GM19395 (cell line): ENCODE measurements at regions not wholly inside any gene's neighbourhood (a gene's known extent, or its start where the extent isn't known, plus 50 kb on each side); places are given as distances from the start of the nearest gene placed in this dataset.
"Not testable (repeated sequence)": the region's sequence is repeated elsewhere in the genome, so short reads cannot be mapped to it uniquely, and the experiment has no call there.

Experiments used
- ATAC-seq: cut with Tn5 transposase; IDR thresholded peaks from one replicate; pipeline ENCODE4 v1.9.1; 2021; ENCODE audit warnings: mild to moderate bottlenecking, moderate library complexity; ENCODE audit not compliant: unreplicated experiment

DNA sequence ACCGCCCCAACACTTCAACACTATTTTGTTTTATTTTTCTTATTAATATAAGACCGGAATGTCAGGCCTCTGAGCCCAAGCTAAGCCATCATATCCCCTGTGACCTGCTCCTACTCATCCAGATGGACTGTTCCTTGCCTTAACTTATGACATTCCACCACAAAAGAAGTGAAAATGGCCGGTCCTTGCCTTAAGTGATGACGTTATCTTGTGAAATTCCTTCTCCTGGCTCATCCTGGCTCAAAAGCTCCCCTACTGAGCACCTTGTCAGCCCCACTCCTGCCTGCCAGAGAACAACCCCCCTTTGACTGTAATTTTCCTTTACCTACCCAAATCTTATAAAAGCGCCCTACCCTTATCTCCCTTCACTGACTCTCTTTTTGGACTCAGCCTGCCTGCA, 1196.5 kb upstream of the FAM98A start:
- ATAC-seq: not testable (repeated sequence)

DNA sequence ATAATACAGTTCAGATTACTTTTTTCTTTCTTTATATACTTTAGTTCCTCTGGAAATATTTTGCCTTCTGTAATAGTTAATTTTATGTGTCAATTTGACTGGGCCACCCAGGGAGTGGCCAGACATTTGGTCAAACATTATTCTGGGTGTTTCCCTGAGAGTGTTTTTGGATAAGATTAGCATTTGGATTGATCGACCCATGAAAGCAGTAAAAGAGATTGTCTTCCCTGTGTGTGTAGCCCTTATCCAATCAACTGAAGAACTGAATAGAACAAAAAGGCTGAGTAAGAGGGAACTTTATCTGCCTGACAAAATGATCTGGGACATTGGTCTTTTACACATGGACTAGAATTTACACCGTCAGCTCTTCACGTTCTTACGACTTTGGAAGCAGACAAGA, 1190.1 kb upstream of the FAM98A start:
- ATAC-seq: no peak

DNA sequence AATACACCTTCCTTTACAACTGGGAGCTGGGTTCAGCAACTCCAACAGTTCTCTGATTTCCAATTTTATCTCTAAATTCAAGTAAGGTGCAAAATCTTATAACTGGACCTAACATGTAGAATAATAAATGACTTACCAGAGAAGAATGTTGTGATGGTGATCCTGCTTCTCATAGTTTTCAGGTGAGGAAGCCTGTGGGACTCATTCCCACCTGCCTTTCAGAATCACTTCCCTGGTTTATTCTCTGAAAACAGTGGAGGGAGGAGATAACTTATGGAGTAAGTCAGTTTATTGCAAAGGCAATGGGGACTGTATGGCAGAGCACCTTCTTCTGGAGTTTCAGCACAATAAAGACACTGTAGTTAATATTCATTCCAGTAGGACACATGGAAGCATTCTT, 1188.2 kb upstream of the FAM98A start:
- ATAC-seq: no peak

DNA sequence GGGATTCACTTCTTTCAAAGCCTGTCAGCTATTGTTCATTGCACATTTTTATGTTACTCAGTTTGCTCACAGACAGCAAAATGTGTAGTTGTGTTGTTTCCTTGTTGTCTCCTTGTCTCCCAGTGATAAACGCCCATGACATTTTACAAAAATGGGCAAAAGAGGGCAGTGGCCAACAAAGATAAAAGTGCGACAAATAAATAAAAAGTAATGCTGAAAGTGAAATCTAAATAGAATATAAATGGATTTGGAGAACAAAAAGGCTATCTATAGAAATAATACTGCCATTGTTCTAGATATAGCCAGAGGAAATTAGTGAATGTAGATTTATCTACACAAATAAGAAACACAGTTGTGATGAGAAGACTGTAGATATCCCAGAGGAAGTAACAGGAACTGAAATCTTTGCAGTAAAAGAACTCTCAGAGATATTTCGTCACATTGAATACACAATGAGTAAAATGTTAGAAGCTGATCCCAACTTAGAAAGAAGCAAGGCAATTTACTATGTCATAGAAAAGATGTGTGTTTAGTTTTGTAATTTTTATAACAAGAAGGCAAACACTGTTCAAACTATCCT, 1186.2 kb upstream of the FAM98A start:
- no peak for ATAC-seq

DNA sequence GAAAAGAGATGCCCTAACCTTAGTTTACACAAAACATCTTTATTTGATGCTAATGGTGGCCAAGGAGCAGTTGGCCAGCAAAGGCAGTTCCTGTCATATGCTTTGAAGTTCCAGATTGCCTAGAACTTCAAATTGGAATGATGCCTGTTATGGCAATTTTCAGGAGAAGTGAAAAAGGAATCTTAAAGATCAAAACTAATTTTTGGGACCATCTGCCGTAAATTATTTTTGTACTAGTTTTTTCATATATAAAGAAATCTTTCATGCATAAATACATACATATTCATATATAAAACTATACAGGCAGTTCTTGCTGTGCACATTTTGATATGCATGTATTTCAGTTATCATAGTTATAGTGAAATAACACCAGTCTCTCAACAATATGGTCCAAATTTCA, 1185.6 kb upstream of the FAM98A start:
- no peak for ATAC-seq

DNA sequence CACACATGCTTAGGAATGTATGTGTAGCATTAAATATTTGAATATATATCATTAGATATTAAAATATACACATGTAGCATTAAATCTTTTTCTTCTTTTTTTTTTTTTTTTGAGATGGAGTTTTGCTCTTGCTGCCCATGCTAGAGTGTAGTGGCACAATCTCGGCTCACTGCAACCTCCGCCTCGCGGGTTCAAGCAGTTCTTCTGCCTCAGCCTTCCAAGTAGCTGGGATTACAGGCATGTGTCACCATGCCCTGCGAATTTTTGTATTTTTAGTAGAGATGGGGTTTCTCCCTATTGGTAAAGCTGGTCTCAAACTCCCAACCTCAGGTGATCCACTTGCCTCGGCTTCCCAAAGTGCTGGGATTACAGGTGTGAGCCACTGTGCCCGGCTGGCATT, 1151.6 kb upstream of the FAM98A start:
- ATAC-seq: not testable (repeated sequence)

DNA sequence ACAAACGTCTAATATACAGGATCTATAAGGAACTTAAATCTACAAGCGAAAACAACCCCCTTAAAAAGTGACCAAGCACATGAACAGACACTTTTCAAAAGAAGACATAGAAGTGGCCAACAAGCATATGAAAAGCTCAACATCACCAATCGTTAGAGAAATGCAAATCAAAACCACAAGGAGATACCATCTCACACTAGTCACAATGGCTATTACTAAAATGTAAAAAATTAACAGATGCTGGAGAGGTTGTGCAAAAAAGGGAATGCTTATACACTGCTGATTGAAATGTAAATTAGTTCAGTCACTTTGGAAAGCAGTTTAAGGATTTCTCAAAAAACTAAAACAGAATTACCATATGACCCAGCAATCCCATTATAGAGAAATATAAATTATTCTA, 1148.5 kb upstream of the FAM98A start:
- no peak for ATAC-seq

DNA sequence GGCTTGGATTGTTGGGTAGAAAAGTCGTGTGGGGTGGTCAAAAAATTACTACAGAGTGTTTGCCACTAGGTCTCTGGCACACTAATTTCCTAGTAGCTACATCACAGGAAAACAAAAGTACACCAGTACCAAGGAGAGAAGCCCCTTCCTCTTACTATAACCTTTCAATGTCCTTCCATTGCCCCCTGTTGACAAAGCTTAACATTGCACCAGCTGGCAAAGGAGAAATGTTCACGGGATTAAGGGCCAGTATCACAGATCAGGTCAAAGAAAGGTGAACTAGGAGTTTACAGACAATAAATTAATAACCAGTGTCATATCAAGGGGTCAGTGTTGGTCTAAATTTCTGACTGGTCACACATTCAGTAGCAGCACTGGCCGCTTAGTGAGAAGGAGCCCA, 1139.6 kb upstream of the FAM98A start:
- no peak for ATAC-seq

DNA sequence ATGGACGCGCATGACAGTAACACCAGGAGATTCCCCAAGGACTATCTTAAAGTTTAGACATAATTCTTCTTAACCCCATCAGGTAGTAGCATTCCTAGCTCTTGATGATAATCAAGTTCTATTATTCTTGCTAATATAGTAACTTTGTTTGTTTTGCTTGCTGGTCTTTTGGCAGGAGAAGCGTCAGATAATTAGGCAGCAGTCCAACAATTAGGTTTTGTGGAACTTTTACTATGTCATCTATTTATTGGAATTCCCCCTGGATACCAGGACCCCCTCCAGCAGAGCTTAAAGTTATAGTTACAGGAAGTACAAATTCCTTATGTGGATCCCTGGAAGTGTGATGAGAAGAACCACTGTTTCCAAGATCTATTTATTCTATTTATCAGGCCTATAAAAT, 1138.0 kb upstream of the FAM98A start:
- ATAC-seq: no peak

DNA sequence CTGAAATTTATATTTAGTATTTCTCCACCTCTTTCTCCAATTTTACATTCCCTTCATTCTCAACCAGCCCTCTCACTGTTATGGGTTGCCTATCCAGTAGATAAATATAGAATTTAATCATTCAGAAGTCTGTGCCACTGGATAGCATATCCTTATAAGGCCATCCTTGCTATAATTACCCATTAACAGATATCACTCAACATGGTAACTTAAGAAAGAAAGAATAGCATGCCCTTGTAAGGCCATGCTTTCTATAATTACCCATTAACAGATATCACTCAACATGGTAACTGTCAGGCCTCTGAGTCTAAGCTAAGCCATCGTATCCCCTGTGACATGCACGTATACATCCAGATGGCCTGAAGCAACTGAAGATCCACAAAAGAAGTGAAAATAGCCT, 1137.4 kb upstream of the FAM98A start:
- ATAC-seq: no peak

DNA sequence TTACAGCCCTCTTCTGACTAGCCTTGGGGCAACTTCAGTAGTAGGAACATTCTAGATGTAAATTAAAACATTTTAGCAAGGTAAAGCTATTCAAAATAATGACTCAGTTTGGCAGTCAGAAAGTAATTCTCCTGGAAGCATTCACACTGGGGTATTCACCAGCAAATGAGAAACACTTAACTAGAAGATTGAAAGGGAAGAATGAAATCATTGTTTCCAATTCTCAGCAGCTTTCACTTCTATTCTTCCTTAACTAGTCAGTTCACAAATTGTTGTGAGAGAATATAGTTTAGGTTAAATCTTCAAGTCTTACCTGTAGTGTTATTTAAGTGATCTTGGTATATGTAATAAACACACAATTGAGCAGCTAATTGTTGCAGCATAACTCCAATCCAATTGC, 1135.6 kb upstream of the FAM98A start:
- ATAC-seq: no peak

DNA sequence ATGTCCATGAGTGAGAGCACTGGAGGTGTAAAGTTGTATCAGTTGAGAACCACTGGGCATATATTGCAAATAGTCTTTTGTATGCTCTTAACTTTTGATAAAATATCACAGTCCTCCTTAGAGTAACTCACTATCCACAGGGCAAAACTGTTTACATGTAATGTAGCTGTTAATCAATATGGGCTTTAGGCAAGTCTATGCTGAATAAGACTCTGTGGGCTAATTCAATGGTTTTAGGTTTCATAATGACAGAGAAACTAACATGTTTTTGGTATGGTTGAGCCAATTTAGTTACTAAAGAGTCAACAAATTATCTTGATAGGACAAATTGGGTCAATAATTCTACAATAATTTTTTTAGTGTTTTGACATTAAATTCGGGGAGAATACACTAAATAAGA, 1134.9 kb upstream of the FAM98A start:
- no peak for ATAC-seq

DNA sequence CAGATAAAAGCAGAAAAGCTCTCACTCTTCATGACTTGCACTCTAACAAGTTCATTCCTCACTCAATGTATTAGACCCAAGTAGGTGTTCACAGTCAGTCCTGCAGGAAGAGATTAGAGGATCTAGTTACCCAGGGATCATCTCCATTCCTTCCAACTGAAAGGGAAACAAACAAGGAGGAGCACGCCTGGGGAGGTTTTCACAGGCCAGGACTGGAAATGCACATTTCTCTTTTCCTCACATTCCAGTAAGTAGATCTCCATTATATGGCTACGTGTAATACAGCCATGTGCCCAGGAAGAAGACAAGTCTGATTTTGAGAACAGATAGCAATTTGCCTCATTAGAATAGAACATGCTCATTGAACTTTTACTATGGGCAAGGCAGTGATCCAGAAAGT, 1132.2 kb upstream of the FAM98A start:
- ATAC-seq: no peak

DNA sequence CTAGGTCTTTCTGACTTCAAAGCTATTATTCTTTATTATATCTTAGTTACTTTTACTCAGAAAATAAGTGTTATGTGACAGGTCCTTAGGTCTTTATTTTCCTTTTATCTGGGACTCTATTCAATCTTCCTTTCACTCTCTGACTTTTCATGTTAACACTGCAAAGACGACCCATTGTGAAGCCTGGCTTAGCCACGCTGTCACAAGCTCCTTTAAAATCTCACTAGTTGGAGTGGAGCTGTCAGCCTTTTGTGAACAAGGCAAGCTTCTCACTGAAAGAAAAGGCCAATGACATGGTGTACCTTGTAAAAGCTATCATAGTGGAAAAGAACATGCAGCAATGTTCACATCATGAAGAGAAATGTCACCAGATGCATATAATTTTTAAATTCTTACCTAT, 1130.7 kb upstream of the FAM98A start:
- ATAC-seq: no peak

DNA sequence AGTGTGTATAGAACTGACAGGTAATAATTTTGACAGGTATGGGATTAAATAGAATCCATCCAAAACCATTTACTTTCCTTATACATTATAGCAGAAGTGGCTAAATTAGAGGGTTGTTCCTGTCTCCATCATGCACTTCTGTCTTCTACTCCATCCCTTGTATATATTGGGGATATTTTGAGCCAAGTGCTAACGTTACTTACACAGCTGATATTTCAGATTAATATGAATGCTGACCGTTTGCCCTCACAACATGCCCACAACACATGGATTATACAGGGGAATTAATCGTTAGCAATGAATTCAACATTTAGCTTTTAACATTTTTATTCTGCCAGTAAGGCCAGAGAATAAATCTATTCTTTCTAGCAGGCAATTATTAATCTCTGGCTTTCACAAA, 1125.0 kb upstream of the FAM98A start:
- ATAC-seq: no peak

DNA sequence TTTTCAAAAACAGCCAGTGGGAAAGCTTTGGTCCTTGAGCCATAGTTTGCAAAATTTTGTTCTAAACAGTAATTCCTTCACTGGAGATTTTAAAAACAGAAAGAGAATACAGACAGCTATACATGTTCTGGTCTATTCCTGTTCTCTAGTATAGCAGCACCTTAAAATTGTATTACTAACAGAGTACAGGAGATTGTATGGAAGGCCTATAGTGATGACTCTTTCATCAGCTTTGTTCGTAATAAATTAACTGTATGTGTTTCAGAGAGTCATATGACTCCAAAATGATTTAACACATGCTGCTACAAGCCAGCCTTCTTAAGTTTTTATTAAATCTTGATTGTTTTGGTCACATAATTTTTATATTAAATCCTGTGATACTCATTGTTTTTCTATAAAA, 1124.6 kb upstream of the FAM98A start:
- no peak for ATAC-seq

DNA sequence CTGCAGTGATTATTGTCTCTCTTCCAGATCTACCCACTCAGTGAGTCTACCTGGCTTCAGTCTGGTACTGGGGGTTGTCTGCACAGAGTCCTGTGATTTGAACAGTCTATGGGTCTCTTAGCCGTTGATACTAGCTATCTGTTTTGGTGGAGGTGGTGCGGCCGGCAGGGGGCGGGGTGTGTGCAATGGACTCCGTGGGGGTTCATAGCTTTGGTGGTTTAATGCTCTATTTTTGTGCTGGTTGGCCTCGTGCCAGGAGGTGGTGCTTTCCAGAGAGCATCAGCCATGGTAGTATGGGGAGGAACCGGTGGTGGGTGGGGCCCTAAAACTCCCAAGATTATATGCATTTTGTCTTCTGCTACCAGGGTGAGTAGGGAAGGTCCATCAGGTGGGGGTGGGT, 1120.1 kb upstream of the FAM98A start:
- ATAC-seq: no peak

DNA sequence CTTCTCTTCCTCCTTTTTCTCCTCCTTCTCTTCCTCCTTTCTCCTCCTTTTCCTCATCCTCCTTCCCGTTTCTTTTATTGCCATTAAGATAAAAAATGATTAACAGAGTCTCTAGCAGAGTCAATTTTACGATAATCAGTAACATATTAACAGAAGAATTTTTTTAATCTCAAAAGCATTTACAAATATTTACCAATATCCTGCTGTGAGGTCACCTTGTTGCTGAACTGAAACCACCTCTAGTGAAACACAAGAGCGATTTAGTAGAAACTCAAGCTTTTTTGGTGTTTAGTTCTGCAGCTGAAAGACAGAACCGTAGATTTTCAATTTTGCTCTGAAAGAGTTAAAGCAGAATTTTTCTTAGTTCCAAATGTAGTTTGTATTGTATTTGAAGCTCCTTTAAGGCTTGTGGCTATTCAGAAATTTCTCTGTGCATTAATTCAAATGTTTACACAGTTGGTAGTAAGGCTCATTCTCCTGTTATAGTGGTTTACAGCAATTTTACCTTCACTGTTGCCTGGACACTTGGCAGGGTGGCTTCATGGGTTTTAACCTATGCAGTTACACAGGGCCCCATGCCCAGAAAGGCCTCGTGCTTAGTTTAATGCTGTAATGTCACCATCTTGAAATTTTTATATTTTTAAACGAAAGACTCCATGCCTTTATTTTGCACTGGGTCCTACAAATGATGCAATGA, 1106.6 kb upstream of the FAM98A start:
- ATAC-seq: no peak

DNA sequence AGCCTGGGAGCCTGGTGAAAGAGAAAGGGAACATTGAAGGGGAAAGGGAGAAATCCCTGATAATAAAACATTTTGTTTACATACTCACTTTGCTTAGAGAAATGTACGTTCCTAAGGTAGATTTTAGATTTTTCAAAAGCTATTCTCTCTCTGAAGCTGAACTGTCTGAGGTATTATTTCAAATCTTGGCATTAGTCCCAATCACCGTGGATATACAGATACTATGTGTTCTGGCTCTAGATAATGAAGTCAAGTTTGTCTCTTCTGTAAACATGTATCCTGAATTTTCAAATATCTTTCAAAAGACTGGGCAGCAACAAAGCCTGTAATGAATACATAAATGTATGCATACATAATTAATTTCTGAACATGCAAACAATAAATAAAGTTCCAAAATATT, 1104.2 kb upstream of the FAM98A start:
- no peak for ATAC-seq

DNA sequence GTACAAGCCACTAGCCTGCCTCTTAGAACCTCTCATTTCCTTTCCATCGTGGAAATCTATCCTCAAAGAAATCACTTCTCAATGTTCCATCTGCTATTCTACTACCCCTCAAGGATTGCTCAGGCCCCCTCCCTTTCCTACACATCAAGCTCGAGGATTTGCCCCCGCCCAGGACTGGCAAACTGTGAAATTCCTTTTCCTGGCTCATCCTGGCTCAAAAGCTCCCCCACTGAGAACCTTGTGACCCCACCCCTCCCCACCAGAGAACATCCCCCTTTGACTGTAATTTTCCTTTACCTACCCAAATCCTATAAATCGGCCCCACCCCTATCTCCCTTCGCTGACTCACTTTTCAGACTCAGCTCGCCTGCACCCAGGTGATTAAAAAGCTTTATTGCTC, 1103.3 kb upstream of the FAM98A start:
- not testable (repeated sequence) for ATAC-seq

DNA sequence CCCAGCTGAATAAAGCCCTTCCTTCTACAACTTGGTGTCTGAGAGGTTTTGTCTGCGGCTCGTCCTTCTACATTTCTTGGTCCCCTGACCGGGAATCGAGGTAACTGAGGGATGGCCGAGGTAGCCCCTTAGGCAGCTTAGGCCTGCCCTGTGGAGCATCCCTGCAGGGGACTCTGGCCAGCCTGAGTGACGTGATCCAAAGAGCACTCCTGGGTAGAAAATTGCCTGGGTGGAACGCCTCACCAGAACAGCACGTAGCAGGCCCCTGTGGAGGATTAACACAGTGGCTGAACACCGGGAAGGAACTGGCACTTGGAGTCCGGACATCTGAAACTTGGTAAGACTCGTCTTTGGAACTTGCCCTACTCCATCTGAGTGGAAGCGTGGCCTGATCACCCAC, 1078.5 kb upstream of the FAM98A start:
- ATAC-seq: not testable (repeated sequence)

DNA sequence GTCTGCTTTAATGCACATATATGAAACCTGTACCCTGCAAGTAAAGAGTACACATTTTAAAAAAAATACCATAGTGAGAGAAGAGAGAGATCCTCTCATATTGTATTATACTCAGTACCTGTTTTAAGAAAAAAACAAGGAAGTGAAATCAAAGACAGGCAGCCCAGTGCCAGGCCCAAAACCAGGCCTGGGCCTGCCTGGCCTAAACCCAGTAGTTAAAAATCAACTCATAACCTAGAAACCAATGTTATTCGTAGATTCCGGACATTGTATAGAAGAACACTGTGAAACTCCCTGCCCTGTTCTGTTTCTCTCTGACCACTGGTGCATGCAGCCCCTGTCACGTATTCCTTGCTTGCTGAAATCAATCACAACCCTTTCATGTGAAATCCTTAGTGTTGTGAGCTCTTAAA, 1078.0 kb upstream of the FAM98A start:
- ATAC-seq: not testable (repeated sequence)

DNA sequence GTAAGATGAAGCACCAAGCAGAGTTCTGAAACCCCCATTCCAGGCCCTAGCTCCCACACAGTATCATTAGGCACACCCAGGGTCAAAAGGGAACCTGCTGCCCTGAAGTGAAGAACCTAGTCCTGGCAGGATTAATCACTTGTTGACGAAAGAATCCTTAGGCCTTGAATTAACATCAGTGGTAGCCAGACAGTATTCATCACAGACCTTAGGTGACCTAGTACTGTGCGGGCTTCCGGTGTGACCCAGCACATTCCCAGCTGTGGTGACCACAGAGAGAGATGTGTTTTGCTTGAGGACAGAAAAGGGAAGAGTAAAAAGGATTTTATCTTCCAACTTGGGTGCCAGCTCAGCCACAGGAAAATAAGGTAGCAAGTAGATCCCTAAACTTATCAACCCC, 1071.4 kb upstream of the FAM98A start:
- ATAC-seq: no peak
